B cell (primary cell): ENCODE measurements at regions not wholly inside any gene's neighbourhood (a gene's known extent, or its start where the extent isn't known, plus 50 kb on each side); places are given as distances from the start of the nearest gene placed in this dataset.

Source experiments
- ATAC-seq: fragments of 200-7000 bp; cut with Tn5 transposase; one replicate; pipeline ENCODE4 v1.10.0; 2021; ENCODE audit warnings: low read depth, mild to moderate bottlenecking, moderate number of reproducible peaks, moderate library complexity
- CTCF ChIA-PET: fragments of 350-600 bp; sonication (Branson Sonifier 250); formaldehyde crosslinking; loops from one replicate; lab custom pipeline; 2021; ENCODE audit warnings: antibody characterized with exemption, inconsistent platforms; lab: Charles Lee
- POLR2A ChIA-PET: fragments of 350-600 bp; sonication (Branson Sonifier 250); formaldehyde crosslinking; loops from one replicate; lab custom pipeline; 2021; ENCODE audit warnings: antibody characterized with exemption; lab: Charles Lee
- DNase-seq: peaks from one replicate; pipeline ENCODE4 v3.0.0; 2013
- H2AFZ ChIP-seq: 2 replicates; pipeline ENCODE4 v1.6.1; 2012; ENCODE audit warnings: mild to moderate bottlenecking, low read depth, low read length; ENCODE audit not compliant: insufficient read depth, poor library complexity, severe bottlenecking
- H3K27ac ChIP-seq, 2 donors: 1 replicate in 1 of 2; 2 replicates in 1 of 2; pipeline ENCODE4 v1.5.1; 2012 to 2013; ENCODE audit warnings: low read length in 2 of 2, mild to moderate bottlenecking in 2 of 2, moderate library complexity in 1 of 2
- H3K27me3 ChIP-seq, 4 experiments: fragments of 200-600 bp in 1 of 4; sonication (generic) in 1 of 4; replicated peaks in 1 of 4; 1 replicate in 2 of 4; 2 replicates in 2 of 4; pipeline versions ENCODE4 v1.6.1 to v1.7.0; 2013 to 2016; ENCODE audit warnings: low read length in 3 of 4, mild to moderate bottlenecking in 2 of 4, mixed read lengths in 1 of 4, moderate library complexity in 1 of 4; ENCODE audit not compliant: insufficient read depth in 4 of 4, control insufficient read depth in 3 of 4; ENCODE audit errors: control extremely low read depth in 1 of 4
- H3K36me3 ChIP-seq, 2 experiments: replicated peaks in 1 of 2; 1 replicate in 1 of 2; 2 replicates in 1 of 2; pipeline versions ENCODE4 v1.6.1 to v1.7.1; 2013; ENCODE audit warnings: low read length in 1 of 2; ENCODE audit not compliant: insufficient read depth in 2 of 2, control insufficient read depth in 1 of 2; ENCODE audit errors: control extremely low read depth in 1 of 2, extremely low read depth in 1 of 2
- H3K4me1 ChIP-seq, 2 donors: fragments of 200-600 bp in 1 of 2; sonication (generic) in 1 of 2; 1 replicate in 1 of 2; 2 replicates in 1 of 2; pipeline versions ENCODE4 v1.5.1 to v1.6.1; 2013 to 2017; ENCODE audit warnings: low read length in 2 of 2; ENCODE audit not compliant: control insufficient read depth in 2 of 2, insufficient read depth in 2 of 2
- H3K4me2 ChIP-seq: replicated peaks from 2 replicates; pipeline ENCODE3; 2012; ENCODE audit warnings: mild to moderate bottlenecking, low read depth, low read length; ENCODE audit not compliant: poor library complexity, severe bottlenecking
- H3K4me3 ChIP-seq, 5 experiments: fragments of 200-600 bp in 1 of 5; sonication (generic) in 1 of 5; 1 replicate in 3 of 5; 2 replicates in 2 of 5; pipeline versions ENCODE4 v1.5.1 to v1.7.0; 2011 to 2016; ENCODE audit warnings: low read length in 4 of 5, mild to moderate bottlenecking in 4 of 5, low read depth in 2 of 5, control low read depth in 1 of 5, moderate library complexity in 1 of 5; ENCODE audit not compliant: insufficient read depth in 1 of 5; ENCODE audit errors: control extremely low read depth in 1 of 5, extremely low read depth in 1 of 5
- H3K79me2 ChIP-seq: fragments of 200-600 bp; sonication (generic); one replicate; pipeline ENCODE4 v1.6.0; 2016; ENCODE audit warnings: low read length; ENCODE audit not compliant: control insufficient read depth, insufficient read depth
- H3K9ac ChIP-seq: fragments of 200-600 bp; sonication (generic); 2 replicates; pipeline ENCODE4 v1.6.1; 2017; ENCODE audit warnings: mild to moderate bottlenecking, low read length, moderate library complexity
- H3K9me3 ChIP-seq, 3 donors: one replicate each; pipeline versions ENCODE4 v1.6.1 to v1.7.1; 2013; ENCODE audit warnings: low read length in 2 of 3; ENCODE audit not compliant: control insufficient read depth in 2 of 3, insufficient read depth in 1 of 3; ENCODE audit errors: control extremely low read depth in 1 of 3
- H4K20me1 ChIP-seq: 2 replicates; pipeline ENCODE4 v1.6.0; 2012; ENCODE audit warnings: mild to moderate bottlenecking, low read length; ENCODE audit not compliant: insufficient read depth, control insufficient read depth, poor library complexity, severe bottlenecking
- H3K27ac Mint-ChIP-seq: one replicate; pipeline ENCODE4 v1.8.0; 2021; ENCODE audit warnings: mixed read lengths
- H3K27me3 Mint-ChIP-seq: one replicate; pipeline ENCODE4 v1.8.0; 2021; ENCODE audit warnings: mixed read lengths
- H3K4me1 Mint-ChIP-seq: one replicate; pipeline ENCODE4 v1.8.0; 2021; ENCODE audit warnings: mixed read lengths
- H3K4me3 Mint-ChIP-seq: one replicate; pipeline ENCODE4 v1.8.0; 2021; ENCODE audit warnings: mixed read lengths
- H3K9me3 Mint-ChIP-seq: one replicate; pipeline ENCODE4 v1.8.0; 2022; ENCODE audit warnings: mixed read lengths; ENCODE audit not compliant: insufficient read depth
- EZH2 ChIP-seq: IDR thresholded peaks from 2 replicates; pipeline ENCODE4 v1.6.1; 2012; ENCODE audit warnings: borderline replicate concordance, low read depth, mild to moderate bottlenecking, moderate library complexity, low read length; ENCODE audit not compliant: insufficient read depth, poor library complexity, severe bottlenecking
- WGBS: methylation state at CpG from one replicate; pipeline ENCODE4 v1.1.5; 2013; ENCODE audit warnings: missing lambda C conversion rate; ENCODE audit not compliant: insufficient coverage; 5-methylcytosine and 5-hydroxymethylcytosine counted together
- intact Hi-C: fragments of 100-400 bp; cut with micrococcal nuclease; formaldehyde crosslinking; loops from one replicate; pipeline ENCODE4 v1.10.0; 2022
- TF ChIP-seq, protein P1 (sequence below): fragments of 200-600 bp; IDR thresholded peaks from one replicate; pipeline ENCODE4 v1.8.0; 2022; ENCODE audit warnings: antibody characterized with exemption, mild to moderate bottlenecking

DNA sequence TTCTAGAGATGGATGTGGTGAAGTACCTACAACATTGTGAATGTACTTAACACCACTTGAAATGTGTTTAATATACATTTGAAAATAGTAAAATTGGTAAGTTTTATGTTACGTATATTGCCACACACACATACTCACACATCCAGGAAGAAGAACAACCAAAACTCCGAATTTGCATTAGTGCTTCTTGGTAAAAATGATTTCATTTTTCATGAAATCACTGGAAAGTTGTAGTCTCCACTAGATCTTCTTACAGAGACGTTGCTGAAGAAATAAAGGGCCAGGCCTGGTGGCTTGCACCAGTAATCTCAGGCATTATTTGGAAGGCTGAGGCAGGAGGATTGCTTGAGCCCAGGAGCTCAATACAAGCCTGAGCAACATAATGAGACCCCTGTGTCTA is 118.6 kb upstream of the ZNF608 start:
- H3K27me3 Mint-ChIP-seq = no peaks in the 10 kb centered on the region
- no peak overlapping the region for H3K4me3 Mint-ChIP-seq
- H3K36me3 ChIP-seq = no peaks in the 10 kb centered on the region
- no peak overlapping the region for H3K27ac Mint-ChIP-seq
- H3K4me2 ChIP-seq = no peak overlapping the region
- H3K27ac ChIP-seq = no peak overlapping the region
- no peaks in the 10 kb centered on the region for H4K20me1 ChIP-seq
- intact Hi-C loops = no loop called here
- DNase-seq (no peak), ATAC-seq (no peak)
- no peaks in the 10 kb centered on the region for H3K79me2 ChIP-seq
- no peak overlapping the region for H2AFZ ChIP-seq
- POLR2A ChIA-PET = no interaction called here
- no peaks in the 10 kb centered on the region for H3K27me3 ChIP-seq
- peaks cover 12% of the 10 kb centered on the region for H3K4me1 Mint-ChIP-seq
- H3K9me3 ChIP-seq = peaks cover 0 to 10% (median 0%) of the 10 kb centered on the region in 3 donors
- H3K4me1 ChIP-seq = peaks cover 0 to 3% of the 10 kb centered on the region in 2 donors
- CTCF ChIA-PET = no interaction called here
- H3K4me3 ChIP-seq = no peak overlapping the region
- no peaks in the 10 kb centered on the region for H3K9me3 Mint-ChIP-seq
- 100% methylated on average over 1 of the region's 3 CpGs for WGBS
- no peak overlapping the region for H3K9ac ChIP-seq
- no peak for TF ChIP-seq EZH2
- TF ChIP-seq, protein P1, sequence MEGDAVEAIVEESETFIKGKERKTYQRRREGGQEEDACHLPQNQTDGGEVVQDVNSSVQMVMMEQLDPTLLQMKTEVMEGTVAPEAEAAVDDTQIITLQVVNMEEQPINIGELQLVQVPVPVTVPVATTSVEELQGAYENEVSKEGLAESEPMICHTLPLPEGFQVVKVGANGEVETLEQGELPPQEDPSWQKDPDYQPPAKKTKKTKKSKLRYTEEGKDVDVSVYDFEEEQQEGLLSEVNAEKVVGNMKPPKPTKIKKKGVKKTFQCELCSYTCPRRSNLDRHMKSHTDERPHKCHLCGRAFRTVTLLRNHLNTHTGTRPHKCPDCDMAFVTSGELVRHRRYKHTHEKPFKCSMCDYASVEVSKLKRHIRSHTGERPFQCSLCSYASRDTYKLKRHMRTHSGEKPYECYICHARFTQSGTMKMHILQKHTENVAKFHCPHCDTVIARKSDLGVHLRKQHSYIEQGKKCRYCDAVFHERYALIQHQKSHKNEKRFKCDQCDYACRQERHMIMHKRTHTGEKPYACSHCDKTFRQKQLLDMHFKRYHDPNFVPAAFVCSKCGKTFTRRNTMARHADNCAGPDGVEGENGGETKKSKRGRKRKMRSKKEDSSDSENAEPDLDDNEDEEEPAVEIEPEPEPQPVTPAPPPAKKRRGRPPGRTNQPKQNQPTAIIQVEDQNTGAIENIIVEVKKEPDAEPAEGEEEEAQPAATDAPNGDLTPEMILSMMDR = no peak

DNA sequence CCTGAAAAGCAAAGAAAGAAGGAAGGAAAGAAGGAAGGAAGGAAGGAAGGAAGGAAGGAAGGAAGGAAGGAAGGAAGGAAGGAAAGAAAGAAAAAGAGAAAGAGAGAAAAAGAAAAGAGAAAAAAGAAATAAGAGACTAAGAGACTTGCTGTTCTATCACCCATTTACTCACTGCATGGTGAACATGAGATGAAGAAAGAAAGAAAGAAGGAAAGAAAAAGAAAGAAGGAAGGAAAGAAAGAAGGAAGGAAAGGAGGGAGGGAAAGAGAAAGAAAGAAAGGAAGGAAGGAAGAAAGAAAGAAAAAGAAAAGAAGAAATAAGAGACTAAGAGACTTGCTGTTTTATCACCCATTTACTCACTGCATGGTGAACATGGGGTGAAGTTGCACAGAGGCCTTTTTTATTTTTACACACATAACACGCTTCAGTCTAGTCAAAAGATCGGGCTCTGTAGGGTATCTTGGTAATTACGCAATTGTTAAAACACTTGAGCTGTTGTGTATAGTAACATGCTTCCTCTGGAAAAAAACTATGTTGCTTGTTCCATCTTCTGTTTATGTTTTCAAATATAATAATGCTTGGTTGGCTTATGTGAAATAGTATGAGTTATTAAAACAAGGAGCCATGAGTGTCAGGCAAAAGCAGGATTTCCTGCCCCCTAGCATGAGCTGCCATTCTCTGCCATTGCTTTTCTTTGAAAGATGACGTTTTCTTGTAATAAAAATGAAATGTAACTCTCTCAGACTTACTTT is 119.3 kb upstream of the ZNF608 start:
- Mint-ChIP-seq H3K9me3 (no peaks in the 10 kb centered on the region), H3K27ac (no peak overlapping the region), H3K27me3 (no peaks in the 10 kb centered on the region), H3K4me1 (peaks cover 12% of the 10 kb centered on the region), H3K4me3 (no peak overlapping the region)
- ChIA-PET POLR2A (no interaction called here), CTCF (no interaction called here)
- no peak for TF ChIP-seq EZH2
- TF ChIP-seq, protein P1 = peak; percentile 21
- peaks cover 0 to 3% of the 10 kb centered on the region in 2 donors for H3K4me1 ChIP-seq
- no peak overlapping the region for H3K9ac ChIP-seq
- ATAC-seq (no peak), DNase-seq (no peak)
- H3K27me3 ChIP-seq = no peaks in the 10 kb centered on the region
- no peak overlapping the region for H3K4me2 ChIP-seq
- H4K20me1 ChIP-seq = no peaks in the 10 kb centered on the region
- H3K27ac ChIP-seq = no peak overlapping the region
- H3K4me3 ChIP-seq = no peak overlapping the region
- H3K9me3 ChIP-seq = peaks cover 0 to 10% (median 0%) of the 10 kb centered on the region in 3 donors
- WGBS = no CpG with 5 or more reads among the region's 4 CpGs
- no peak overlapping the region for H2AFZ ChIP-seq
- H3K36me3 ChIP-seq = no peaks in the 10 kb centered on the region
- intact Hi-C loops = no loop called here
- H3K79me2 ChIP-seq = no peaks in the 10 kb centered on the region
